Colonic mucosa (tissue), 4 donors: ENCODE measurements at regions not wholly inside any gene's neighbourhood (a gene's known extent, or its start where the extent isn't known, plus 50 kb on each side); places are given as distances from the start of the nearest gene placed in this dataset.

Source experiments
- DNase-seq: peaks from one replicate; pipeline ENCODE4 v3.0.0-alpha.2; 2020
- H3K27ac ChIP-seq: fragments of 200-600 bp; one replicate; pipeline ENCODE4 v1.8.0; 2021
- H3K27me3 ChIP-seq: fragments of 200-600 bp; one replicate; pipeline ENCODE4 v1.8.0; 2021
- H3K36me3 ChIP-seq: fragments of 200-600 bp; one replicate; pipeline ENCODE4 v1.8.0; 2021
- H3K4me1 ChIP-seq: fragments of 200-600 bp; one replicate; pipeline ENCODE4 v1.8.0; 2021; ENCODE audit warnings: mild to moderate bottlenecking
- H3K4me3 ChIP-seq: fragments of 200-600 bp; one replicate; pipeline ENCODE4 v1.8.0; 2021
- H3K9ac ChIP-seq, 2 donors: one replicate each; pipeline ENCODE4 v1.7.0; 2013; ENCODE audit warnings: control low read depth in 2 of 2, low read depth in 2 of 2, low read length in 2 of 2
- H3K9me3 ChIP-seq: fragments of 200-600 bp; one replicate; pipeline ENCODE4 v1.8.0; 2021
- CTCF ChIP-seq: fragments of 200-600 bp; IDR thresholded peaks from one replicate; pipeline ENCODE4 v1.8.0; 2022; ENCODE audit warnings: antibody characterized with exemption, mild to moderate bottlenecking
- intact Hi-C: fragments of 100-400 bp; cut with DNase I; formaldehyde crosslinking; loops from one replicate; pipeline ENCODE4 v1.14.1; 2022
- donor health status: healthy.
- donor health status: DM: no; HTN: no; CAD: no.
- donor health status: DM: no; HTN: no; CAD: no.

GRCh38 chr12:18992336-18992735 is 137.2 kb upstream of the PLEKHA5 start:
- DNase-seq, result no peak
- Histone ChIP-seq H3K27me3 (no peaks in the 10 kb centered on the region), H3K4me3 (no peak overlapping the region), H3K4me1 (no peaks in the 10 kb centered on the region), H3K9ac (no peak overlapping the region), H3K27ac (no peak overlapping the region), H3K9me3 (no peaks in the 10 kb centered on the region), H3K36me3 (no peaks in the 10 kb centered on the region)
- intact Hi-C loops, result no loop called here
- no peak for TF ChIP-seq CTCF

DNA sequence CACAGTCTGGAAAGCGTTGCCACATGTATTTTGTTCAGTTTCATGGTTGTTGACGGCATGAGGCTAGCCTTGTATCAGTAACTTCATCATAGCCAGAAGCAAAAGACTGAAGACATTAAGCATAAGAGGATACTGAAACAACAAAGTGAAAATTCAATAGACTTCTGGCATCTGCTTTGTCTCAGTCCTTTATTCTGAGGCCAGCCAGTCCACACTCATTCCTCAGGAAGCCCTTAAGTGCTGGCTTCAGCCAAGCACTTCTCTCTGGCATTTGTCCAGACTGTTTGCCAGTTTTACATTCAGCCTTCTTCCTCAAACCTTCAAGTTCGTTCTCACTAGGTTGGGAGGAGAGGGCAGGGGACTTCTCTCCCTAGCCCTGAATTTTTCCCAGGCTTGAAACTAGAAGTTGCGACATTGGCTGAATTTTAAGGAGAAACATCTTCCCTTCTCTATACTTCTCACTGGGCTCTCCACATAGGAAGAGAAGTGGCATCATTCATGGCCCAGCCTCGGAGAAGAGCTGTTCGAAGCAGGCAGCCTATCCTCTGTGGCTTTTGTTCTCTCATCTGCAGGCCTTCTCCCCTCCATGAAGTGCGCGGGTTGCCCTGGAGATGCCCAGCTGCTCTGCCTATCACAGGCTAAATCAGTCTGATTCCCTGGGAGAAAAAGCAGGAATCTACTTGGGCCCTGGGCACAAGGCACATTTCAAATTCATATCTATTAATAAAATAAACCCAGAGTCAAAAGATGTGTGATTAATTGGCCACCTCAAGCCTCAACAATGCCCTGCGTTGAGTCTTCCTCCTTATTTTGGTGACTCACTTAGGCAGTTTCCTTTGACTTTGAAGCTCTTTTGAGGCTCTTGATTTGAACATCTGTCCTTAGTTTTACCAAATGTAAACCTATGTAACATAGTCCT is 130.9 kb upstream of the PLEKHA5 start:
- TF ChIP-seq CTCF, result no peak
- Histone ChIP-seq H3K4me3 (no peak overlapping the region), H3K4me1 (no peaks in the 10 kb centered on the region), H3K27me3 (no peaks in the 10 kb centered on the region), H3K27ac (no peak overlapping the region), H3K36me3 (no peaks in the 10 kb centered on the region), H3K9ac (no peak overlapping the region), H3K9me3 (no peaks in the 10 kb centered on the region)
- intact Hi-C loops, result no loop called here
- no peak for DNase-seq

DNA sequence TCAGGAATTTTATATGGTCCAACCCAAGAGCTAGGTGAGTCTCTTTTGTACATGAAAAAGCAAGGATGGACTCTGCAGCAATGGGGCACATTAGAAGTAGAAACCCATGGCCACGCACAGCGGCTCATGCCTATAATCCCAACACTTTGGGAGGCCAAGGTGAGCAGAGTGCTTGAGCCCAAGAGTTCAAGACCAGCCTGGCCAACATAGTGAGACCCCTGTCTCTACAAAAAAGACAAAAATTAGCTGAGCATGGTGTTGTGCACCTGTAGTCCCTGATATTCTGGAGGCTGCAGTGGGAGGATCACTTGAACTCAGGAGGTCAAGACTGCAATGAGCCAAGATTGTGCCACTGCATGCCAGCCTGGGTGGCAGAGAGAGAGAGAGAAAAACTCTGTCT is 128.7 kb upstream of the PLEKHA5 start:
- Histone ChIP-seq H3K27ac (no peak overlapping the region), H3K36me3 (no peaks in the 10 kb centered on the region), H3K9me3 (no peaks in the 10 kb centered on the region), H3K9ac (no peak overlapping the region), H3K27me3 (no peaks in the 10 kb centered on the region), H3K4me1 (no peaks in the 10 kb centered on the region), H3K4me3 (no peak overlapping the region)
- TF ChIP-seq CTCF, result no peak
- intact Hi-C loops, result no loop called here
- DNase-seq, result no peak

DNA sequence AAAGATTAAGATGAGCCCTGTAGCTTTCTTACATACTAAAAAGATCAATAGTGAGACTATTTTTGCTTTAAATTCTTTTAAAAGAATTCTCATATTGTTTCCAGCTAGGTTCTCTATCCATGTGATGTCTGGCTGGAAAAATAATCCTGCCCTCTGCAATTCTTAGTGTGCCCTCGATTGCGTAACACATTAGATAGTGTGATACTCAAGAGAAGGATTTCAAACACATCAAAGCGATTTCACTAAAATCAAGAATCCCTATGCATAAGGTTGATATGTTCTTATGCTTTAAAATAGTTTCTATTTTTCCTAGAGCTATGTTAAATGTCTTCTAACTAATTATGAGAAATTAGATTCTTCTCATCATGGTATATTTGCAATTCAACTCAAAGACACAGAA is 127.3 kb upstream of the PLEKHA5 start:
- intact Hi-C loops, result no loop called here
- Histone ChIP-seq H3K4me3 (no peak overlapping the region), H3K9me3 (no peaks in the 10 kb centered on the region), H3K27me3 (no peaks in the 10 kb centered on the region), H3K27ac (no peak overlapping the region), H3K4me1 (no peaks in the 10 kb centered on the region), H3K9ac (no peak overlapping the region), H3K36me3 (no peaks in the 10 kb centered on the region)
- no peak for TF ChIP-seq CTCF
- DNase-seq, result no peak

DNA sequence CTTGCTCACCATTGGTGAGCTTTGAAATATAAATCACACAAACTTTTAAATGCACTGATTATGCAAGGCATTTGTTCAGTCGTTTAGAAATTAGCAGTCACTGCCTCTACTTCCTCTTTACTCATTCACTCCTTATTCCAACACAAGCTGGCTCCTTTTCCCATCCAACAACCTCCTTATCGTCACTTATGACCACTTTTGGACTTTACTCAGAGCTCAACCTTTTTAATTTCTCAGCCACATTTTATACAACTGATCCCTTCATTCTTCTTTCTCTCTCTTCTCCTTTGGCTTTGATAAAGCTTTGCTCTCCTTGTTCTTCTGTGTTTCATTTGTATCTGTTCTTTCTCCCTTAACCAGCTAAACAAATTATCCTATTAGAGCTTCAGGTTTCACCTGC is 126.4 kb upstream of the PLEKHA5 start:
- DNase-seq, result no peak
- TF ChIP-seq CTCF, result no peak

More for the DNA sequence above, 126.4 kb upstream of the PLEKHA5 start:
- Histone ChIP-seq H3K9ac (no peak overlapping the region), H3K9me3 (no peaks in the 10 kb centered on the region), H3K27ac (no peak overlapping the region), H3K4me3 (no peak overlapping the region), H3K27me3 (no peaks in the 10 kb centered on the region), H3K4me1 (no peaks in the 10 kb centered on the region), H3K36me3 (no peaks in the 10 kb centered on the region)
- intact Hi-C loops, result no loop called here
